ENCODE measurements at regions not wholly inside any gene's neighbourhood (a gene's known extent, or its start where the extent isn't known, plus 50 kb on each side); places are given as distances from the start of the nearest gene placed in this dataset.

DNA sequence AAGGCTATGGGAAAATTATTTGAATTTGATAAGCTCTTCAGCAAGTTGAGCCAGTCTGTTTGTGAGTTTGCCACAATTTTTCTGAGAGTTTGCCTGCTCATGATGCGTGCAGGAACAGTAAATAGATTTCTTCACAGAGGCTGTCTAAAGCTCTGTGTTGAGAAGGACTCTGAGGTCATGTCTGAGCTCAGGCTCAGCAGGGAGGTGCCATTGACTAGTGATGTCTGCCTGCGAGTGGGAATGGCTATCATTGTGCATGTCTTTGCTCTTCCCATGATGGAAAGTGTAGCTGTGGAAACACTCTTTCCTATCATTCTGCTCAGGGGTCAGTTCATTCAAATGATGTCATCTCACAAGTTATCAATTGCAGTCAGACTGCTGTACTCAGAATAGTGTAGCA lies 142.8 kb downstream of the RASEF start:
- no peak overlapping the region for H3K4me3 ChIP-seq (ENCODE audit: low read length)
- no peak overlapping the region for H3K27ac ChIP-seq (ENCODE audit: low read length)
- no peaks in the 10 kb centered on the region for H3K79me2 ChIP-seq (replicated peaks; ENCODE audit: insufficient read depth, low read length)
- H2AFZ ChIP-seq (ENCODE audit: low read depth, low read length) = no peak overlapping the region
- H4K20me1 ChIP-seq (ENCODE audit: insufficient read depth) = no peaks in the 10 kb centered on the region
- TF ChIP-seq TAF1 (IDR thresholded peaks at IDR 0.05; ENCODE audit: low read depth) = no peak
- no peak for TF ChIP-seq POLR2AphosphoS5 (IDR thresholded peaks at IDR 0.05)
- no peak for TF ChIP-seq EP300 (conservative IDR thresholded peaks at IDR 0.05; ENCODE audit: poor library complexity, severe bottlenecking)
- no peak for TF ChIP-seq EZH2 (IDR thresholded peaks at IDR 0.05; ENCODE audit: borderline replicate concordance, insufficient read depth, low read length, poor library complexity, severe bottlenecking)
- TF ChIP-seq SMC3 (conservative IDR thresholded peaks at IDR 0.05; ENCODE audit: poor library complexity) = no peak
- no peak for TF ChIP-seq RAD21 (conservative IDR thresholded peaks at IDR 0.05)
- TF ChIP-seq MXI1 (conservative IDR thresholded peaks at IDR 0.05; ENCODE audit: poor library complexity, severe bottlenecking) = no peak
- TF ChIP-seq, protein P1, sequence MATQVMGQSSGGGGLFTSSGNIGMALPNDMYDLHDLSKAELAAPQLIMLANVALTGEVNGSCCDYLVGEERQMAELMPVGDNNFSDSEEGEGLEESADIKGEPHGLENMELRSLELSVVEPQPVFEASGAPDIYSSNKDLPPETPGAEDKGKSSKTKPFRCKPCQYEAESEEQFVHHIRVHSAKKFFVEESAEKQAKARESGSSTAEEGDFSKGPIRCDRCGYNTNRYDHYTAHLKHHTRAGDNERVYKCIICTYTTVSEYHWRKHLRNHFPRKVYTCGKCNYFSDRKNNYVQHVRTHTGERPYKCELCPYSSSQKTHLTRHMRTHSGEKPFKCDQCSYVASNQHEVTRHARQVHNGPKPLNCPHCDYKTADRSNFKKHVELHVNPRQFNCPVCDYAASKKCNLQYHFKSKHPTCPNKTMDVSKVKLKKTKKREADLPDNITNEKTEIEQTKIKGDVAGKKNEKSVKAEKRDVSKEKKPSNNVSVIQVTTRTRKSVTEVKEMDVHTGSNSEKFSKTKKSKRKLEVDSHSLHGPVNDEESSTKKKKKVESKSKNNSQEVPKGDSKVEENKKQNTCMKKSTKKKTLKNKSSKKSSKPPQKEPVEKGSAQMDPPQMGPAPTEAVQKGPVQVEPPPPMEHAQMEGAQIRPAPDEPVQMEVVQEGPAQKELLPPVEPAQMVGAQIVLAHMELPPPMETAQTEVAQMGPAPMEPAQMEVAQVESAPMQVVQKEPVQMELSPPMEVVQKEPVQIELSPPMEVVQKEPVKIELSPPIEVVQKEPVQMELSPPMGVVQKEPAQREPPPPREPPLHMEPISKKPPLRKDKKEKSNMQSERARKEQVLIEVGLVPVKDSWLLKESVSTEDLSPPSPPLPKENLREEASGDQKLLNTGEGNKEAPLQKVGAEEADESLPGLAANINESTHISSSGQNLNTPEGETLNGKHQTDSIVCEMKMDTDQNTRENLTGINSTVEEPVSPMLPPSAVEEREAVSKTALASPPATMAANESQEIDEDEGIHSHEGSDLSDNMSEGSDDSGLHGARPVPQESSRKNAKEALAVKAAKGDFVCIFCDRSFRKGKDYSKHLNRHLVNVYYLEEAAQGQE (IDR thresholded peaks at IDR 0.05; ENCODE audit: borderline replicate concordance) = no peak
- TF ChIP-seq, protein P2, sequence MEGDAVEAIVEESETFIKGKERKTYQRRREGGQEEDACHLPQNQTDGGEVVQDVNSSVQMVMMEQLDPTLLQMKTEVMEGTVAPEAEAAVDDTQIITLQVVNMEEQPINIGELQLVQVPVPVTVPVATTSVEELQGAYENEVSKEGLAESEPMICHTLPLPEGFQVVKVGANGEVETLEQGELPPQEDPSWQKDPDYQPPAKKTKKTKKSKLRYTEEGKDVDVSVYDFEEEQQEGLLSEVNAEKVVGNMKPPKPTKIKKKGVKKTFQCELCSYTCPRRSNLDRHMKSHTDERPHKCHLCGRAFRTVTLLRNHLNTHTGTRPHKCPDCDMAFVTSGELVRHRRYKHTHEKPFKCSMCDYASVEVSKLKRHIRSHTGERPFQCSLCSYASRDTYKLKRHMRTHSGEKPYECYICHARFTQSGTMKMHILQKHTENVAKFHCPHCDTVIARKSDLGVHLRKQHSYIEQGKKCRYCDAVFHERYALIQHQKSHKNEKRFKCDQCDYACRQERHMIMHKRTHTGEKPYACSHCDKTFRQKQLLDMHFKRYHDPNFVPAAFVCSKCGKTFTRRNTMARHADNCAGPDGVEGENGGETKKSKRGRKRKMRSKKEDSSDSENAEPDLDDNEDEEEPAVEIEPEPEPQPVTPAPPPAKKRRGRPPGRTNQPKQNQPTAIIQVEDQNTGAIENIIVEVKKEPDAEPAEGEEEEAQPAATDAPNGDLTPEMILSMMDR (IDR thresholded peaks at IDR 0.05; ENCODE audit: poor library complexity, severe bottlenecking) = no peak
- H3K27me3 ChIP-seq (ENCODE audit: insufficient read depth, low read depth, low read length) = no peaks in the 10 kb centered on the region
- H3F3A ChIP-seq (ENCODE audit: insufficient read depth, low read length, poor library complexity, severe bottlenecking) = no peaks in the 10 kb centered on the region
- no peak overlapping the region for H3K9ac ChIP-seq (ENCODE audit: low read length)
- H3K9me3 ChIP-seq (ENCODE audit: low read length) = no peaks in the 10 kb centered on the region
- no peaks in the 10 kb centered on the region for H3K36me3 ChIP-seq (ENCODE audit: insufficient read depth, low read length)
- H3K9me2 ChIP-seq (ENCODE audit: insufficient read depth, low read length) = no peaks in the 10 kb centered on the region
- no peak overlapping the region for H3K4me2 ChIP-seq (ENCODE audit: low read length)

DNA sequence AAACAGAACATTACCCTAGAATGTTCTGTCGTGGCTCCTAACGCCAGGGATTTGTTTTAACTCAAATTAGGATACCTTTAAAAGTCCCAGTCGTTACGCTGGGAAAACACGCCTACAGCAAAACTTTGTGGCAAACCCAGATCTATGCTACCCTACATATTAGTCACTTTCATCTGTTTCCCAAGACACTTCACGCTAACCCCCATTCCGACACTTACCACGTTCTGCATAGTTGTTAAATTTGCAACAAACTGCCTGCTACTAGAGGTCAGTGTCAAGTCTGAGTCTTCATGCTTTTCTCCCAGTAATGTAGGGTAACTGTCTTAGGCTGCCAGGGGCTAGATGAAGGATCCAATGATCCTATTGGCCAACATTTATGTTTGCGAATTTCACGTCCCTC lies 140.3 kb downstream of the RASEF start:
- no peaks in the 10 kb centered on the region for H3F3A ChIP-seq (ENCODE audit: insufficient read depth, low read length, poor library complexity, severe bottlenecking)
- no peak overlapping the region for H3K9ac ChIP-seq (ENCODE audit: low read length)
- H3K9me3 ChIP-seq (ENCODE audit: low read length) = no peaks in the 10 kb centered on the region
- H3K79me2 ChIP-seq (replicated peaks; ENCODE audit: insufficient read depth, low read length) = no peaks in the 10 kb centered on the region
- H2AFZ ChIP-seq (ENCODE audit: low read depth, low read length) = no peak overlapping the region
- no peak overlapping the region for H3K27ac ChIP-seq (ENCODE audit: low read length)
- H3K36me3 ChIP-seq (ENCODE audit: insufficient read depth, low read length) = no peaks in the 10 kb centered on the region
- H3K27me3 ChIP-seq (ENCODE audit: insufficient read depth, low read depth, low read length) = no peaks in the 10 kb centered on the region
- H4K20me1 ChIP-seq (ENCODE audit: insufficient read depth) = no peaks in the 10 kb centered on the region
- TF ChIP-seq EP300 (conservative IDR thresholded peaks at IDR 0.05; ENCODE audit: poor library complexity, severe bottlenecking) (no peak), POLR2AphosphoS5 (IDR thresholded peaks at IDR 0.05) (no peak), TAF1 (IDR thresholded peaks at IDR 0.05; ENCODE audit: low read depth) (no peak), EZH2 (IDR thresholded peaks at IDR 0.05; ENCODE audit: borderline replicate concordance, insufficient read depth, low read length, poor library complexity, severe bottlenecking) (no peak), RAD21 (conservative IDR thresholded peaks at IDR 0.05) (no peak), MXI1 (conservative IDR thresholded peaks at IDR 0.05; ENCODE audit: poor library complexity, severe bottlenecking) (no peak), SMC3 (conservative IDR thresholded peaks at IDR 0.05; ENCODE audit: poor library complexity) (no peak)
- TF ChIP-seq, protein P2 (IDR thresholded peaks at IDR 0.05; ENCODE audit: poor library complexity, severe bottlenecking) = no peak
- TF ChIP-seq, protein P1 (IDR thresholded peaks at IDR 0.05; ENCODE audit: borderline replicate concordance) = no peak
- no peak overlapping the region for H3K4me3 ChIP-seq (ENCODE audit: low read length)
- H3K4me2 ChIP-seq (ENCODE audit: low read length) = no peak overlapping the region
- H3K9me2 ChIP-seq (ENCODE audit: insufficient read depth, low read length) = no peaks in the 10 kb centered on the region
